K562 (cell line): ENCODE measurements at regions not wholly inside any gene's neighbourhood (a gene's known extent, or its start where the extent isn't known, plus 50 kb on each side); places are given as distances from the start of the nearest gene placed in this dataset.

Experiments used
- POLR2A ChIP-seq: fragments of 450-650 bp; conservative IDR thresholded peaks from 2 replicates; pipeline ENCODE4 v1.6.1; 2016
- SIN3B ChIP-seq: fragments of 450-650 bp; IDR thresholded peaks from 2 replicates; pipeline ENCODE4 v1.6.1; 2017; ENCODE audit warnings: low read depth, mild to moderate bottlenecking, moderate library complexity

- TF ChIP-seq POLR2A, result no peak
- no peak for TF ChIP-seq SIN3B
Observed at GRCh38 chr12:83224012-83224411, 537.3 kb downstream of the TMTC2 start.
